DOHH2 (cell line): ENCODE measurements at regions not wholly inside any gene's neighbourhood (a gene's known extent, or its start where the extent isn't known, plus 50 kb on each side); places are given as distances from the start of the nearest gene placed in this dataset.
"Not testable (repeated sequence)": the region's sequence is repeated elsewhere in the genome, so short reads cannot be mapped to it uniquely, and the experiment has no call there.

Experiments used
- H3F3A ChIP-seq: fragments of 200-600 bp; sonication (generic), shearing (Covaris generic); 2 replicates; pipeline ENCODE4 v1.6.0; 2016; ENCODE audit warnings: antibody characterized with exemption, mild to moderate bottlenecking; ENCODE audit not compliant: control insufficient read depth, insufficient read depth
- H3K27ac ChIP-seq: fragments of 200-600 bp; sonication (generic); 2 replicates; pipeline ENCODE4 v1.5.1; 2014; ENCODE audit warnings: low read depth, mild to moderate bottlenecking, low read length, moderate library complexity
- H3K27me3 ChIP-seq: fragments of 200-600 bp; sonication (generic); 2 replicates; pipeline ENCODE4 v1.6.1; 2014; ENCODE audit warnings: mild to moderate bottlenecking, low read length, mixed read lengths; ENCODE audit not compliant: control insufficient read depth
- H3K36me3 ChIP-seq: fragments of 200-600 bp; sonication (generic); 2 replicates; pipeline ENCODE4 v1.6.1; 2014; ENCODE audit warnings: mild to moderate bottlenecking, low read length, moderate library complexity, mixed read lengths; ENCODE audit not compliant: control insufficient read depth
- H3K4me1 ChIP-seq: fragments of 200-600 bp; sonication (generic); 2 replicates; pipeline ENCODE4 v1.6.1; 2014; ENCODE audit warnings: mild to moderate bottlenecking, low read length, mixed read lengths; ENCODE audit not compliant: control insufficient read depth
- H3K4me2 ChIP-seq: fragments of 200-600 bp; sonication (generic); 2 replicates; pipeline ENCODE4 v1.6.0; 2014; ENCODE audit warnings: mild to moderate bottlenecking, low read length, moderate library complexity
- H3K4me3 ChIP-seq: fragments of 200-600 bp; sonication (generic); 2 replicates; pipeline ENCODE4 v1.5.1; 2014; ENCODE audit warnings: mild to moderate bottlenecking, low read length, mixed read lengths
- H3K79me2 ChIP-seq: fragments of 200-600 bp; sonication (generic); 2 replicates; pipeline ENCODE4 v1.6.1; 2014; ENCODE audit warnings: mild to moderate bottlenecking, low read length, mixed read lengths; ENCODE audit not compliant: control insufficient read depth
- H3K9me2 ChIP-seq: fragments of 200-600 bp; sonication (generic); replicated peaks from 2 replicates; pipeline ENCODE4 v1.6.1; 2014; ENCODE audit warnings: mild to moderate bottlenecking, low read length, mixed read lengths; ENCODE audit not compliant: control insufficient read depth
- H3K9me3 ChIP-seq: fragments of 200-600 bp; sonication (generic); 2 replicates; pipeline ENCODE4 v1.6.1; 2014; ENCODE audit warnings: antibody characterized with exemption, low read length, mixed read lengths; ENCODE audit not compliant: control insufficient read depth, insufficient read depth
- H4K20me1 ChIP-seq: fragments of 200-600 bp; sonication (generic); 2 replicates; pipeline ENCODE4 v1.6.0; 2014; ENCODE audit warnings: low read depth, mild to moderate bottlenecking, antibody characterized with exemption, low read length, moderate library complexity; ENCODE audit not compliant: control insufficient read depth, insufficient read depth

GRCh38 chr5:34190466-34190865 lies 147.5 kb upstream of the C1QTNF3 start:
- not testable (repeated sequence) for H3K36me3 ChIP-seq, H3K27ac ChIP-seq, H3F3A ChIP-seq, H3K79me2 ChIP-seq, H3K9me2 ChIP-seq, H3K9me3 ChIP-seq, H3K4me2 ChIP-seq, H3K27me3 ChIP-seq, H4K20me1 ChIP-seq, H3K4me3 ChIP-seq, H3K4me1 ChIP-seq

DNA sequence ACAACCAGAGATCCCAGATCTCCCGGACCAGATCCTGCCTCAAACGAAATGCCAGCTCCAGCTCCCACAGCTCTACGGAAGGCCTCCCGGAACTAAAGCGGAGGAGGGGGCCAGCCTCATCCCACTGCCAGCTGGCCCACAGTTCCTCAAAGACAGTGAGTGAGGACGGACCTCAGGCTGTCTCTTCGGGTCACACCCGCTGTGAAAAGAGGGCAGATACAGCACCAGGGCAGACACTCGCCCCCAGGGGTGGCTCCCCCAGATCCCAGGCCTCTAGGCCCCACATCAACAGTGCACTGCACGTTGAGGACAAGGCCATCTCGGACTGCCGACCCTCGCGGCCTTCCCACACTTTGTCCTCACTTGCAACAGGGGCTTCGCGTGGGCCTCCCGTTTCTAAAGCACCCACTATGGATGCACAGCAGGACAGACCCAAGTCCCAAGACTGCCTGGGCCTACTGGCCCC lies 148.3 kb upstream of the C1QTNF3 start:
- not testable (repeated sequence) for H3K9me2 ChIP-seq, H3F3A ChIP-seq, H3K27me3 ChIP-seq, H3K79me2 ChIP-seq, H3K36me3 ChIP-seq, H3K4me3 ChIP-seq, H4K20me1 ChIP-seq, H3K4me1 ChIP-seq, H3K27ac ChIP-seq, H3K9me3 ChIP-seq, H3K4me2 ChIP-seq

GRCh38 chr5:34192064-34192922 lies 149.3 kb upstream of the C1QTNF3 start:
- H3K27ac ChIP-seq, H3K9me2 ChIP-seq, H3K4me1 ChIP-seq, H4K20me1 ChIP-seq, H3K27me3 ChIP-seq, H3K36me3 ChIP-seq, H3K79me2 ChIP-seq, H3K9me3 ChIP-seq, H3F3A ChIP-seq, H3K4me2 ChIP-seq, H3K4me3 ChIP-seq: not testable (repeated sequence)

DNA sequence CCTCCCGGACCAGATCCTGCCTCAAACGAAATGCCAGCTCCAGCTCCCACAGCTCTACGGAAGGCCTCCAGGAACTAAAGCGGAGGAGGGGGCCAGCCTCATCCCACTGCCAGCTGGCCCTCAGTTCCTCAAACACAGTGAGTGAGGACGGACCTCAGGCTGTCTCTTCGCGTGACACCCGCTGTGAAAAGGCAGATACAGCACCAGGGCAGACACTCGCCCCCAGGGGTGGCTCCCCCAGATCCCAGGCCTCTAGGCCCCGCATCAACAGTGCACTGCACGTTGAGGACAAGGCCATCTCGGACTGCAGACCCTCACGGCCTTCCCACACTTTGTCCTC lies 149.9 kb upstream of the C1QTNF3 start:
- H3K9me3 ChIP-seq, H3K27ac ChIP-seq, H3K4me3 ChIP-seq, H3K9me2 ChIP-seq, H3K27me3 ChIP-seq, H4K20me1 ChIP-seq, H3K4me2 ChIP-seq, H3K4me1 ChIP-seq, H3K79me2 ChIP-seq, H3F3A ChIP-seq, H3K36me3 ChIP-seq: not testable (repeated sequence)

DNA sequence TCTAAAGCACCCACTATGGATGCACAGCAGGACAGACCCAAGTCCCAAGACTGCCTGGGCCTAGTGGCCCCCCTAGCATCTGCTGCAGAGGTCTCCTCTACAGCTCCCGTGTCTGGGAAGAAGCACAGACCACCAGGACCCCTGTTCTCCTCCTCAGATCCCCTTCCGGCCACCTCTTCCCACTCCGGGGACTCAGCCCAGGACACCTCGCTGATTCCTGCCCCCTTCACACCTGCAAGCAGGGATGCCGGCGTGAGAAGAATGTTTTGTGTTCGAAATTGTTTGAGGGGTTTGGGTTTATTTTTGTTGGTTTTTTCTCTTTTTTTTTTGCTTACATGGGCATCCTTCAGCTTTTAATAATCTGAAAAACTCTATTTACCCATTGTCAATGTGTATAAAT lies 150.3 kb upstream of the C1QTNF3 start:
- H3K9me2 ChIP-seq, H3K27ac ChIP-seq, H3F3A ChIP-seq, H3K36me3 ChIP-seq, H3K27me3 ChIP-seq, H3K79me2 ChIP-seq, H4K20me1 ChIP-seq, H3K9me3 ChIP-seq, H3K4me1 ChIP-seq, H3K4me2 ChIP-seq, H3K4me3 ChIP-seq: not testable (repeated sequence)

- H3K4me3 ChIP-seq, H3K4me2 ChIP-seq, H3K27me3 ChIP-seq, H4K20me1 ChIP-seq, H3K4me1 ChIP-seq, H3K27ac ChIP-seq, H3K9me3 ChIP-seq, H3K79me2 ChIP-seq, H3F3A ChIP-seq, H3K36me3 ChIP-seq, H3K9me2 ChIP-seq: not testable (repeated sequence)
These were observed 150.8 kb upstream of the C1QTNF3 start for GRCh38 chr5:34193804-34194203.

DNA sequence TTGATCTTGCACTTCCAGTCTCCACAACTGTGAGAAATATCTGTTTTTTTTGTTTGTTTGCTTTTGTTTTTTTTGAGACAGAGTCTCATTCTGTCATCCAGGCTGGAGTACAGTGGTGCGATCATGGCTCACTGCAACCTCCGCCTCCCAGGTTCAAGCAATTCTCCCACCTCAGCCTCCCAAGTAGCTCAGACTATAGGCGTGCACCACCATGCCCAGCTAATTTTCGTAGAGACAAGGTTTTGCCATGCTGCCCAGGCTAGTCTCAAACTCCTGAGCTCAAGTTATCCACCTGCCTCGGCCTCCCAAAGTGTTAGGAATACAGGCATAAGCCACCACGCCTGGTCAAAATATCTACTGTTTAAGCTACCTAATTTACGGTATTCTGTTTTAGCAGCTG lies 153.1 kb upstream of the C1QTNF3 start:
- not testable (repeated sequence) for H3K9me2 ChIP-seq, H4K20me1 ChIP-seq, H3F3A ChIP-seq, H3K79me2 ChIP-seq, H3K27ac ChIP-seq, H3K4me2 ChIP-seq, H3K9me3 ChIP-seq, H3K36me3 ChIP-seq, H3K27me3 ChIP-seq, H3K4me3 ChIP-seq, H3K4me1 ChIP-seq

DNA sequence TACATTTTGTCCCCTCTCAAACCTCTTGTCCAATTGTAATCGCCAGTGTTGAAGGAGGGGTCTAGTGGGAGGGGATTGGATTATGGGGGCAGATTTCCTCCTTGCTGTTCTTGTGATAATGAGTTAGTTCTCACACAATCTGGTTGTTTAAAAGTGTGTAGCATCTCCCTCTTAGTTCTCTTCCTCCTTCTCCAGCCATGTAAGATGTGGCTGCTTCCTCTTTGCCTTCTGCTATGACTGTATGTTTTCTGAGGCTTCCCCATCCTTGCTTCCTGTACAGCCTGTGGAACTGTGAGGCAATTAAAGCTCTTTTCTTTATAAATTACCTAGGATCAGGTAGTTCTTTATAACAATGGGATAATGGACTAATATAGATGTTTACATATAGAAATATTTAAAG lies 162.3 kb upstream of the C1QTNF3 start:
- not testable (repeated sequence) for H3K36me3 ChIP-seq, H3K4me3 ChIP-seq, H4K20me1 ChIP-seq, H3K27me3 ChIP-seq, H3K4me1 ChIP-seq, H3K79me2 ChIP-seq, H3K27ac ChIP-seq, H3F3A ChIP-seq, H3K9me3 ChIP-seq, H3K9me2 ChIP-seq, H3K4me2 ChIP-seq
